ENCODE measurements at regions not wholly inside any gene's neighbourhood (a gene's known extent, or its start where the extent isn't known, plus 50 kb on each side); places are given as distances from the start of the nearest gene placed in this dataset.

DNA sequence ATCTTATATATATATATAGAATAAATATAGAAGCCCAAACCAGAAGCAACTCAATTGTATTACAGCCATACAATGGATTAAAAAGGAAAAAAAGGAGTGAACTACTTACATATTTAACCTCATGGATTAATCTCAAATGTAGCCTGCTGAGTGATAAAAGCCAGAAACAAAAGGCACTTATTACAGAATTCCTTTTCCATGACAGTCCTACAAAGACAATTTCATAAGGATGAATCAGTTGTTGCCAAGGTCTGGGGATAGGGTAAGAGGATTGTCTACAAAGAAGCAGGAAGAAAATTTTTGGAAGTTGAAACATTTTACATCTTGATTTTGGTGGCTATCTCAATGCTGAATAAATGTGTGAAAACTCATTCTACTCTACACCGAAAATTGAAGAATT, 103.9 kb upstream of the DCC start (continued):
- TF ChIP-seq YY1 (IDR thresholded peaks at IDR 0.05; ENCODE audit: low read depth), result no peak

- no peak overlapping the region for H3K9ac ChIP-seq
- no peak overlapping the region for H2AFZ ChIP-seq (ENCODE audit: low read depth)
- H3K79me2 ChIP-seq (ENCODE audit: insufficient read depth), result no peaks in the 10 kb centered on the region
- H3K9me3 ChIP-seq, result no peaks in the 10 kb centered on the region
- no peaks in the 10 kb centered on the region for H3K36me3 ChIP-seq (replicated peaks in 1 of 2; ENCODE audit: control insufficient read depth in 1 of 2, insufficient read depth in 2 of 2, low read length in 1 of 2)
- DNase-seq, result no peak
- WGBS (ENCODE audit: low lambda C conversion rate), result 40% methylated on average over 2 of the region's 2 CpGs
- ChIA-PET POLR2A (no interaction called here), CTCF (no interaction called here)
- no peaks in the 10 kb centered on the region for H4K20me1 ChIP-seq (ENCODE audit: insufficient read depth)
- no peak overlapping the region; a peak in 1 of 4 replicates for H3K27ac ChIP-seq (ENCODE audit: low read depth in 2 of 2, low read length in 1 of 2)
- H3K4me2 ChIP-seq, result no peak overlapping the region
- H3F3A ChIP-seq (replicated peaks; ENCODE audit: insufficient read depth), result peaks cover 7% of the 10 kb centered on the region
- TF ChIP-seq TCF12 (IDR thresholded peaks at IDR 0.05) (peak; percentile 42), FOSL2 (IDR thresholded peaks at IDR 0.05; ENCODE audit: borderline replicate concordance, low read depth) (peak; percentile 24; the same call in 1 of the 2 replicates), FOXJ3 (CRISPR knock-in tag; IDR thresholded peaks at IDR 0.05) (no peak)
- no peaks in the 10 kb centered on the region for H3K27me3 ChIP-seq (ENCODE audit: insufficient read depth)
- no peaks in the 10 kb centered on the region for H3K4me1 ChIP-seq (ENCODE audit: control insufficient read depth in 1 of 2, insufficient read depth in 2 of 2, low read depth in 1 of 2, low read length in 1 of 2)
- no peak overlapping the region for H3K4me3 ChIP-seq (ENCODE audit: low read depth in 2 of 2, low read length in 1 of 2)
- H3K9me2 ChIP-seq, result 0 out of 2 replicates have a peak, but pooled peaks cover 3% of the 10 kb centered on the region
Measured at GRCh38 chr18:52237551-52237950, 102.4 kb upstream of the DCC start.

DNA sequence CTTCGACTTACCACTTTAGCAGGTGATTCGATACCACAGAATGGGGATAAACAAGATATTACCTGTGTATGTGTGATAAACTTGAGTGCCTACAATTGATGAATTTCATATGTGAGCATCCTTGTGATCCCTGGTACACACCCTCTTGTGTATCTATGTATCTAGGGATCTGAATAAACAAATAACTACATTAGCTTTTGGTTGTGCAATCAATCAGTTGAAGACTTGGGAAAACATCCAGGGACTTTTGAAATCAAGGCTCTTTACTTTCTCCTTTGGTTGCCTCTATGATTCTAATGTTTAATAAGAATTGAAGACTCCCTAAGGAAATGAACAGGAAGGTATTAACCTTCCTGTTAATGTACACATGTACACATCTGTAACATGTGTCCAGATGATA, 97.3 kb upstream of the DCC start:
- ChIA-PET POLR2A (no interaction called here), CTCF (no interaction called here)
- no peak for DNase-seq
- H3K9ac ChIP-seq, result no peak overlapping the region
- H3K4me3 ChIP-seq (ENCODE audit: low read depth in 2 of 2, low read length in 1 of 2), result no peak overlapping the region
- no peaks in the 10 kb centered on the region for H3K9me2 ChIP-seq
- H3K27ac ChIP-seq (ENCODE audit: low read depth in 2 of 2, low read length in 1 of 2), result no peak overlapping the region
- no peaks in the 10 kb centered on the region for H4K20me1 ChIP-seq (ENCODE audit: insufficient read depth)
- no peaks in the 10 kb centered on the region for H3K79me2 ChIP-seq (ENCODE audit: insufficient read depth)
- WGBS (ENCODE audit: low lambda C conversion rate), result 43% methylated on average over 2 of the region's 2 CpGs
- no peaks in the 10 kb centered on the region for H3K27me3 ChIP-seq (ENCODE audit: insufficient read depth)
- H2AFZ ChIP-seq (ENCODE audit: low read depth), result no peak overlapping the region
- no peaks in the 10 kb centered on the region for H3F3A ChIP-seq (replicated peaks; ENCODE audit: insufficient read depth)
- no peaks in the 10 kb centered on the region for H3K36me3 ChIP-seq (replicated peaks in 1 of 2; ENCODE audit: control insufficient read depth in 1 of 2, insufficient read depth in 2 of 2, low read length in 1 of 2)
- H3K4me1 ChIP-seq (ENCODE audit: control insufficient read depth in 1 of 2, insufficient read depth in 2 of 2, low read depth in 1 of 2, low read length in 1 of 2), result no peaks in the 10 kb centered on the region
- H3K4me2 ChIP-seq, result no peak overlapping the region
- no peak for TF ChIP-seq YY1 (IDR thresholded peaks at IDR 0.05; ENCODE audit: low read depth)
- TF ChIP-seq RFX5 (IDR thresholded peaks at IDR 0.05; ENCODE audit: low read length), result no peak
- no peak for TF ChIP-seq CHD2 (IDR thresholded peaks at IDR 0.05; ENCODE audit: low read length, partially characterized antibody)
- TF ChIP-seq RXRA (IDR thresholded peaks at IDR 0.05; ENCODE audit: borderline replicate concordance, low read depth), result no peak
- TF ChIP-seq RCOR1 (IDR thresholded peaks at IDR 0.05; ENCODE audit: low read length), result no peak
- no peak for TF ChIP-seq EZH2phosphoT487 (IDR thresholded peaks at IDR 0.05; ENCODE audit: borderline replicate concordance, low read depth)
- TF ChIP-seq MAX (IDR thresholded peaks at IDR 0.05; ENCODE audit: low read depth), result no peak
- TF ChIP-seq EP300 (IDR thresholded peaks at IDR 0.05; ENCODE audit: borderline replicate concordance in 1 of 2, low read depth in 1 of 2, low read length in 1 of 2), result no peak
- no peak for TF ChIP-seq TCF12 (IDR thresholded peaks at IDR 0.05)
- TF ChIP-seq, protein P1, sequence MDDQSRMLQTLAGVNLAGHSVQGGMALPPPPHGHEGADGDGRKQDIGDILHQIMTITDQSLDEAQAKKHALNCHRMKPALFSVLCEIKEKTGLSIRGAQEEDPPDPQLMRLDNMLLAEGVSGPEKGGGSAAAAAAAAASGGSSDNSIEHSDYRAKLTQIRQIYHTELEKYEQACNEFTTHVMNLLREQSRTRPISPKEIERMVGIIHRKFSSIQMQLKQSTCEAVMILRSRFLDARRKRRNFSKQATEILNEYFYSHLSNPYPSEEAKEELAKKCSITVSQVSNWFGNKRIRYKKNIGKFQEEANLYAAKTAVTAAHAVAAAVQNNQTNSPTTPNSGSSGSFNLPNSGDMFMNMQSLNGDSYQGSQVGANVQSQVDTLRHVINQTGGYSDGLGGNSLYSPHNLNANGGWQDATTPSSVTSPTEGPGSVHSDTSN (IDR thresholded peaks at IDR 0.05), result no peak
- TF ChIP-seq ELF1 (IDR thresholded peaks at IDR 0.05), result no peak
- TF ChIP-seq NFIC (IDR thresholded peaks at IDR 0.05; ENCODE audit: borderline replicate concordance), result no peak
- TF ChIP-seq NRF1 (IDR thresholded peaks at IDR 0.05; ENCODE audit: low read depth, low read length), result no peak
- TF ChIP-seq FOSL2 (IDR thresholded peaks at IDR 0.05; ENCODE audit: borderline replicate concordance, low read depth), result no peak
- no peak for TF ChIP-seq CTCF (IDR thresholded peaks at IDR 0.05)
- TF ChIP-seq JUND (IDR thresholded peaks at IDR 0.05), result no peak
- no peak for TF ChIP-seq SIN3A (IDR thresholded peaks at IDR 0.05; ENCODE audit: borderline replicate concordance, low read depth, low read length)
- no peak for TF ChIP-seq FOXJ3 (CRISPR knock-in tag; IDR thresholded peaks at IDR 0.05)
- TF ChIP-seq REST (IDR thresholded peaks at IDR 0.05; ENCODE audit: low read depth, low read length), result no peak
- TF ChIP-seq MXI1 (IDR thresholded peaks at IDR 0.05; ENCODE audit: low read depth, low read length), result no peak
- no peaks in the 10 kb centered on the region for H3K9me3 ChIP-seq

All from SK-N-SH (cell line).